ENCODE measurements at regions not wholly inside any gene's neighbourhood (a gene's known extent, or its start where the extent isn't known, plus 50 kb on each side); places are given as distances from the start of the nearest gene placed in this dataset.
"Not testable (repeated sequence)": the region's sequence is repeated elsewhere in the genome, so short reads cannot be mapped to it uniquely, and the experiment has no call there.

DNA sequence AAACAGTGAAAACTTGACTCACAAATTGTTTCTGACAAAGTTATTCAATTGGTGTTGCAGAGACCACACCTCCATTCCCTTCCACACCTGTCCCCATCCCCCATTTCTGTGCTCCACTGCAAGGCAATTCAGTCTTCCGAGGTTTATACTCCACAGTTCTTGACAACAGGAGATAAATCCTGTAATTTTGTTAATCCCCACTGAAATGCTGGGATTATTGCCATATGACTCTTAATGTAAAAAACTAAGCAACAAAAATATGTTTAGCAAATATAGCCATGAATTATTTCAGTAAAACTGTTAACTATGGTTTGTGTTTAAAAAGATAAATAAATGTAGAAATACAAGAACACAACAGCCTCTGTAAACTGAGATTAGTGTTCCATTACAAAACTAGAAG lies 170.1 kb upstream of the SEMA3D start:
- TF ChIP-seq, protein P1, sequence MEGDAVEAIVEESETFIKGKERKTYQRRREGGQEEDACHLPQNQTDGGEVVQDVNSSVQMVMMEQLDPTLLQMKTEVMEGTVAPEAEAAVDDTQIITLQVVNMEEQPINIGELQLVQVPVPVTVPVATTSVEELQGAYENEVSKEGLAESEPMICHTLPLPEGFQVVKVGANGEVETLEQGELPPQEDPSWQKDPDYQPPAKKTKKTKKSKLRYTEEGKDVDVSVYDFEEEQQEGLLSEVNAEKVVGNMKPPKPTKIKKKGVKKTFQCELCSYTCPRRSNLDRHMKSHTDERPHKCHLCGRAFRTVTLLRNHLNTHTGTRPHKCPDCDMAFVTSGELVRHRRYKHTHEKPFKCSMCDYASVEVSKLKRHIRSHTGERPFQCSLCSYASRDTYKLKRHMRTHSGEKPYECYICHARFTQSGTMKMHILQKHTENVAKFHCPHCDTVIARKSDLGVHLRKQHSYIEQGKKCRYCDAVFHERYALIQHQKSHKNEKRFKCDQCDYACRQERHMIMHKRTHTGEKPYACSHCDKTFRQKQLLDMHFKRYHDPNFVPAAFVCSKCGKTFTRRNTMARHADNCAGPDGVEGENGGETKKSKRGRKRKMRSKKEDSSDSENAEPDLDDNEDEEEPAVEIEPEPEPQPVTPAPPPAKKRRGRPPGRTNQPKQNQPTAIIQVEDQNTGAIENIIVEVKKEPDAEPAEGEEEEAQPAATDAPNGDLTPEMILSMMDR (IDR thresholded peaks at IDR 0.05; ENCODE audit: control extremely low read depth, extremely low read depth, low read depth, missing control alignments) = no peak
- DNase-seq (ENCODE audit: extremely low spot score) = no peak
- ChIA-PET POLR2A (no interaction called here), CTCF (no interaction called here)

DNA sequence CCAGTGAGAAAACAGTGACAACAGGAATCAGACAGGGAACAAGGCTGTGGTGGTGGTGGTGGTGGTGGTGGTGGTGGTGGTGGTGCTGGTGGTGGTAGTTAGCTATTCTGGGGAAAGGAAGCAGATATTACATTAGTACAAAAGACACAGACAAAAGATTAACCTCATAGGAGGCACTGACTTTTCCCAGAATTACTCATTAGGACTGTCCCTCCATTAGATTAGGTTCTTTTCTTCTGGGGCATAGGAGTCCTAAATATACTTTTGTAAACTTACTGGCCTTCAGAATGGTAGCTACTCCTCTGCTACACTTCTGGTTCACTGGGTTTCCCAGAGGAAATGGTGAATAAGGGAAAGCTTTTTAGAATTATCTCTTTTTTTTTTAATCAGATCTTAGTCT lies 156.6 kb upstream of the SEMA3D start:
- POLR2A ChIA-PET = no interaction called here
- TF ChIP-seq, protein P1 (IDR thresholded peaks at IDR 0.05; ENCODE audit: control extremely low read depth, extremely low read depth, low read depth, missing control alignments) = no peak
- CTCF ChIA-PET = interaction anchor here (0.9 kb wide), 1 partner anchor 8 kb away, joined by 3 read pairs; no protein-coding TSS in a partner anchor
- DNase-seq (ENCODE audit: extremely low spot score) = no peak

GRCh38 chr7:85342781-85343180 lies 155.9 kb upstream of the SEMA3D start:
- ChIA-PET CTCF (interaction anchor here (1.3 kb wide), 2 partner anchors 11 to 13 kb away, joined by 3 to 5 read pairs; no protein-coding TSS in a partner anchor), POLR2A (no interaction called here)
- TF ChIP-seq, protein P1 (IDR thresholded peaks at IDR 0.05; ENCODE audit: control extremely low read depth, extremely low read depth, low read depth, missing control alignments) = no peak
- DNase-seq (ENCODE audit: extremely low spot score) = no peak

DNA sequence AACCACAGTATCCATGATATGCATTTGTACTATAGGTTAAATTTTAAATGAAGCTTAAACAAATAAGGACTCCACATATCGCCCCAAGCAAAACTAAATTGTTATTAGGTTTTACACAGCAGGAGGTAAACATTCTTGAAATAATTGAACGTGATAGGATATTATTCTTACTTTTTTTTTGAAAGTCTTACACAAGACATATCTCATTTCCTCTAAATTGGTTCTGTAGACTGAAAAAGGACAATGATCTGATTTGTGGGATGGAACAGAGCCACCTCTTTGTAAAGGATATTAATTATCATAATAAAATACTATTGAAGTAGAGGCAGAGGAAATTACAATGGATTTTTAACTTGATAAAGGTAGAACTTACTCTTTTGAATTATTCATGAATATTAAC lies 155.1 kb upstream of the SEMA3D start:
- DNase-seq (ENCODE audit: extremely low spot score) = no peak
- CTCF ChIA-PET = interaction anchor here (1.1 to 1.3 kb wide), 3 partner anchors 9 to 14 kb away, joined by 3 to 5 read pairs (median 3); no protein-coding TSS in a partner anchor
- TF ChIP-seq, protein P1 (IDR thresholded peaks at IDR 0.05; ENCODE audit: control extremely low read depth, extremely low read depth, low read depth, missing control alignments) = no peak
- POLR2A ChIA-PET = no interaction called here

- no peak for DNase-seq (ENCODE audit: extremely low spot score)
- TF ChIP-seq, protein P1 (IDR thresholded peaks at IDR 0.05; ENCODE audit: control extremely low read depth, extremely low read depth, low read depth, missing control alignments) = no peak
- POLR2A ChIA-PET = no interaction called here
- CTCF ChIA-PET = interaction anchor here (1.1 kb wide), 1 partner anchor 9 kb away, joined by 3 read pairs; no protein-coding TSS in a partner anchor
Observed at GRCh38 chr7:85341121-85341520, 154.3 kb upstream of the SEMA3D start.

DNA sequence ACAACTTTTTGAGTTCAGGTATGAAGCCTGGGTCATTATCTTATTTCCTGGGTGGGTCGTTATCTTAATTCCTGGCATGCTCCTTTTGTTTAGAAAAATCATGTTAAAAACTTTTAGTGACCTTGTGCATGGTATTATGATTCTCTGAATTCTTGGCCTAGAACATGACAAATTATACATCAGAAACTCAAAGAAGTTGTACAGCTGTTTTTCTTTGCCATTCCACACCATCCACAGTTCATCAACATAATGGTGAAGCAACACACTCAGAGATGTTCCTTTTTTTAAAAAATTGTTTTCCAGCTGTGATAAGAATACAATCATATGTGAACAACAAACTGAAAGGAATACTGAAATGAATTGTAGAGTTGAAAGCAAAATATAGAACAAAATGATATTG lies 149.2 kb upstream of the SEMA3D start:
- CTCF ChIA-PET = interaction anchor here (1.4 to 1.5 kb wide), 2 partner anchors 8 to 16 kb away, joined by 3 read pairs; no protein-coding TSS in a partner anchor
- POLR2A ChIA-PET = no interaction called here
- TF ChIP-seq, protein P1 (IDR thresholded peaks at IDR 0.05; ENCODE audit: control extremely low read depth, extremely low read depth, low read depth, missing control alignments) = no peak
- DNase-seq (ENCODE audit: extremely low spot score) = no peak

DNA sequence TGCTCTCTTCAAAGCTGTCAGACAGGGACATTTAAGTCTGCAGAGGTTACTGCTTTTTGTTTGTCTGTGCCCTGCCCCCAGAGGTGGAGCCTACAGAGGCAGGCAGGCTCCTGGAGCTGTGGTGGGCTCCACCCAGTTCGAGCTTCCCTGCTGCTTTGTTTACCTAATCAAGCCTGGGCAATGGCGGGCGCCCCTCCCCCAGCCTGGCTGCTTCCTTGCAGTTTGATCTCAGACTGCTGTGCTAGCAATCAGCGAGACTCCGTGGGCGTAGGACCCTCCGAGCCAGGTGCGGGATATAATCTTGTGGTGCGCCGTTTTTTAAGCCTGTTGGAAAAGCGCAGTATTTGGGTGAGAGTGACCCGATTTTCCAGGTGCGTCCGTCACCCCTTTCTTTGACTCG lies 148.3 kb upstream of the SEMA3D start:
- CTCF ChIA-PET = interaction anchor here (1.4 to 1.5 kb wide), 2 partner anchors 8 to 17 kb away, joined by 3 read pairs; no protein-coding TSS in a partner anchor
- POLR2A ChIA-PET; DNase-seq (ENCODE audit: extremely low spot score): not testable (repeated sequence)

Measured in GM10248 (cell line).